Left forelimb (tissue), 1 donor: ENCODE measurements at regions not wholly inside any gene's neighbourhood (a gene's known extent, or its start where the extent isn't known, plus 50 kb on each side); places are given as distances from the start of the nearest gene placed in this dataset.

Source experiments
- DNase-seq: peaks from one replicate; pipeline ENCODE4 v3.0.0-alpha.2; 2018; ENCODE audit warnings: low spot score

GRCh38 chr16:54512467-54512995 lies 225.9 kb upstream of the IRX3 start:
- DNase-seq, result no peak

- no peak for DNase-seq
Observed at GRCh38 chr16:54511222-54511731, 224.7 kb upstream of the IRX3 start.

GRCh38 chr16:54510685-54511221 lies 224.2 kb upstream of the IRX3 start:
- no peak for DNase-seq

- DNase-seq, result no peak
Observed at GRCh38 chr16:54509456-54509855, 222.9 kb upstream of the IRX3 start.

DNA sequence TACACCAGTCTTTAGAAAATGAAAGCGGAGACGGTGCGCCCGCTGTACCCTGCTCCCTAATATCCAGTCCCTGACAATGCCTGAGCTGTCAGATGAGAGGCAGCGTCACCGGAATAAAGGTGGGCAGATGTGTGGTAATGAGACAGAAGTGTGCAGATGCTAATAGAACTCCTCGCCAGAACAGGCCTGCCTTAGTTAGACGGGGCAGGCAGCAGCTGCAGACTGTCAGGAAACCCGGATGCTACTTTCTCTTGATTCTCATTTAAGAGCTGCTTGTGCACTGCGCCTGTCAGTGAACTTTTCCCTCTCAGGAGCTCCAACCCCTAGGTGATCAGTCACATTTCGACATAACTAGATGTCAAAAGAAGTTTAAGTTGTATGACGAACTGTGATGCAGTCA lies 221.8 kb upstream of the IRX3 start:
- no peak for DNase-seq

GRCh38 chr16:54506741-54507500 lies 220.3 kb upstream of the IRX3 start:
- DNase-seq, result no peak

GRCh38 chr16:54506214-54506580 lies 219.6 kb upstream of the IRX3 start:
- no peak for DNase-seq

GRCh38 chr16:54505549-54506213 lies 219.1 kb upstream of the IRX3 start:
- DNase-seq, result no peak

- no peak for DNase-seq
Observed at GRCh38 chr16:54504372-54504771, 217.8 kb upstream of the IRX3 start.

DNA sequence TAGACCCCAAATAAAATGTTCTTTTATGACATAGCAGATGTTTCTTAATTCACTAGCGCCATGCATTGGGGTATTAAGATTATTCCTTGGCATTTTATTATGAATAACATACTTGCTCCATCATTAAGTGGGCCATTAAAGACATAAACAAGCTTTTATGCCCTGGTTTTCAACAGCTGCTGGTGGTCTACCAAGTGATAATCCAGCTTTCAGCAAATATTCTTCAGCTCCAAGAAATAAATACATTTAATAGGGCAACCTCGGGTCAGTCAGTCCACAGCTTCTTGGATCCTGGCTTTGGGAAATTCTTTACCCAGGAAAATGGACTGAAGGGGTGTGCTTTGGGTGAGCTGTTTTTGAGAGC lies 217.3 kb upstream of the IRX3 start:
- DNase-seq, result no peak

DNA sequence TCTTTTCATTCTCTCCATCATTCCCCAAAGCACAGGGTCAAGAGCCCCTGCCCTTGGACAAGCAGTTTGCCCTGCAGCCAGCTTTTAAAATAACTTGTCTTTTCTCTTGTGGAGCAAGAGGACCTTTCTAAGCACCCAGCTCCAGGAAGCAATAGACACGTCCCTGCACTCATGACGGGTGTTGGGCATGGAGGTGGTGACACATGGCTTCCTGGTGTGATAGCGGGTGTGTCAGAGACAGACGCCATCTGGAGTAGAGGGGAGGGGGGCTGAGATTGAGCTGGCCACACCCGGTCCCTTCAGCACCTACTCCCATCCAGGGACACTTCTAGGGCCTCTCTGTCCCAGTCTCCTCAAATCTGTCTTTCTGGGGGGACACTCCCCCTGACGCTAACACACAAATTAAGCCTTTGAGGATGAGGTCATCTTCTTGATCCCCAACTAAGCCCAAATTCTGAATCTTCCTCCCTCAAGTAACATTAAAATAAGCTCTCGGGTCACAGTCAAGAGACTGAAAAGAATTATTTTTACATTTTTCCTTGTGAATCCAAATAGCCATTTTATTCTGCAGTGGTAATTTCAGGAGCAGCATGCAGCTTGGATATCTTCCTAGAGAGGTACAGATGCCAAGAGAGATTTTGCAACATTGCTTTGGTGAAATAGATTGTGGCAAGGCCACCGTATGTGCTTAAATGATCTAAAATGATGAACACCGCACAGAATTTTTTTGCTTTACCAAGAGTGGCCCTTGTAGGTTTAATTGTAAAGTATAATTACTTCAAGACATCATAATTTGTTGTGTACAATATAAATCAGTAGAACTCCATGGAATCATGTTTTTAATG lies 216.6 kb upstream of the IRX3 start:
- no peak for DNase-seq

DNA sequence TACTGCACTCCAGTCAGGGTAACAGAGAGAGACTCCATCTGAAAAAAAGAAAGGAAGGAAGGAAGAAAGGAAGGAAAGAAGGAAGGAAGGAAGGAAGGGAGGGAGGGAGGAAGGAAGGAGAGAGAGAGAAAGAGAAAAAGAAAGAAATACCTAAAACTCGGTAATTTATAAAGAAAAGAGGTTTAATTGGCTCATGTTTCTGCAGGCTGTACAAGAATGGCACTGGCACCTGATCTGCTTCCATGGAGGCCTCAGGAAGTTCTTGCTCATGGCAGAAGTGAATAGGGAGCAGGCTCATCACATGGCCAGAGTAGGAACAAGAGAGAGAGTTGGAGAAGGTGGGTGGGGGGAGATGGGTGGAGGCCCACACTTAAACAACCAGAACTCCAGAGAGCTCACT lies 215.2 kb upstream of the IRX3 start:
- no peak for DNase-seq

DNA sequence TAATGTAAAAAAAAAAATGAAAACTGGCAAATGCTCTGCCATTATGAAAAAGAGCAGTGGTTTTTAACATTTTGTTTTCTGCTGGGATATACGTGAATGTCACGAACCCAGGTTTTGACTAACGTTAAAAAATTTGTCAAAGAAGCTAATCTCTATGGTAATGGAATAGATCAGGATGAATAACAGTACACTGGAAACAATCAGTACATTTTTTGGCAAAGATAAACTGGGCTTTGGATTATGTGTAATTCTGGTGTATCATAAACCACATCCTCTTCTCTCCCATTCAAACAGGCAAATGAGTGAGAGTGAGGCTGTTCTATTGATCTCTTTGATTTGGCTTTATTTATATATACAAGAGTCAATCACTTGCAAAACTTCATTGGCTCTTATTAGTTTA lies 207.0 kb upstream of the IRX3 start:
- no peak for DNase-seq

DNA sequence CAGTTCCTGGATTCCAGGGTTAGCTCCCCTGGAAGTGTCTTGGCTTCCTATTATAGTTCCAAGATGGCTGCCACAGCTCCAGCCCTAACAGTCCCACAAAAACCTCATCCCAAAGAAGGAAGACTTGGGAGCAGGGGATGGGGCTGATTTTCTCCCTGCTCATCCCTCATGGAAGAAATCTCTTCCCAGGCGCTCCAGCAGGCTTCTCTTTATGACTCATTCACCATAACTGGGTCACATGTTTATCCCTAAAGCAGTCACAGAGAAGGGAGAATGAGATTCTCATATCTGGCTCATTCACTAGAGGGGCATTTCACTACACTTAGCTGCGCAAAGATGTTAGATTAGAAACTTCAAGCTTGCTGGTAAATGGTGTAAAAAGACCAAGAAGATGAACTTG lies 206.5 kb upstream of the IRX3 start:
- DNase-seq, result no peak

DNA sequence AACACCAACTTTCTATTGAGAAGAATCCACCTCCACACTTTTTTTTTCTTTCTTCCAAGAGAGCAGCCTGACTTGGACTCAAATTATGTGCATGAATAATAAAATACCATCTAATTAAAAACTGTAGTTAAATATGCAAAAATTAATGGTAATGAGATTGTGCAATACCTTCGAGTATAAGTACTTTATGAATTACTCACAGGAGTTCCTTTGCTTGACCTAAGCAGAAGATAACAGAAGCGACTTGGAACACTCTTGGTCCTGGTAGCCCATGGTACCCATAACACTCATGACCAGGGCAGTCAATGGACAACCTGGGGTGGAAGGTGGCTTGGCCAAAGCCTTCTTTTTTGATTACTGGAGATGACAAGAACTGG lies 203.5 kb upstream of the IRX3 start:
- DNase-seq, result no peak

- no peak for DNase-seq
Observed at GRCh38 chr16:54489225-54490111, 202.9 kb upstream of the IRX3 start.

GRCh38 chr16:54488729-54489128 lies 202.1 kb upstream of the IRX3 start:
- no peak for DNase-seq

GRCh38 chr16:54487933-54488332 lies 201.3 kb upstream of the IRX3 start:
- DNase-seq, result no peak

GRCh38 chr16:54484700-54485099 lies 198.1 kb upstream of the IRX3 start:
- no peak for DNase-seq

DNA sequence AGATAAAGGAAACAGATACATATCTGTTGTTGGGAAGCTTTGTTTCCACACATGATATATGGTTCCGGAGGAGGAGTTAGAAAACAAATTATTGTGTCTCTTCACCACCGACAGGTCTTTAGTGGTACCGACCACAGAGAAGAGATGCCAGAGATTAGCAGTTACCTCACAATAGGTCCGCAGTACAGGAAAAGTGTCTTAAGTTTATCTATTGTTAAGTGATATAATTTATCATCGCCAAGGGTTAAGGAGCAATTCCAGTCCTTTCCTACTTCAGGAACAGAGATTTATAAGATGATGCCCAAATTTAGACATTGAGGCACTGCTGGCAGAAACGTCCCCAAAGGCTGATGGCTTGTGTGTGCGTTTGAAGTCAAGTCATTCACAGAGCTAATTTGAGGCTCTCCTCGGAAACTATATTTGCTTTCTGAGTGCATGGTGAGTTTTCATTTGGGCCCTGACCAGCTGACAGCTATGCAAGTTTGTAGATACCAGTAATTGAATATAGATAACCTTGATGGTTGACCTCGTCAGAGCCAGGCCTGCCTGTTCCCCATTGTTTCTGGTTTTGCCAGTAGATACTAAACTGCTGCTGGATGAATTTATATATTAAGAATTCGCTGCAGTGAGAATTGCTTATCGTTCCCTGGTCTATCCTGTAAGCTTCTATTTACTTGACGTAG lies 196.4 kb upstream of the IRX3 start:
- no peak for DNase-seq

DNA sequence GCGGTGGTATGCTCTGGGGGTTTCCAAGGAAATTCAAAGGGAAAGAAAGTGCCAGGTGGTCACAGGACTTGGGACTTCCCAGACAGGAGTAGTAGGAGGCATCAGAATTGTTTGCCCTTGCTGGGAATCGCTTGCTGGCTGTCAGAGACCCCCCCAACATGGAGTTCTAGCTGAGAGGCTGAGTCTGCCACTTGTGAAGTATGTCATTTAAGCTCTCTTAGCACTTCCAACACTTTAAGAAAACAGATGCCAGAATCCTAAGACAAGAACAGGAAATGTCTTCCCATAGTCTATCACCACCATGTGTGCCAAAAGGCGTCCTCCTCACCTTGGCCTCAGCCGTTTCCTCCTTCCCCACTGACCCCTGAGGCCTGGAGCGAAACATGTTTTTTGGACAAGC lies 193.8 kb upstream of the IRX3 start:
- DNase-seq, result no peak
